IMR-90 (cell line): ENCODE measurements at regions not wholly inside any gene's neighbourhood (a gene's known extent, or its start where the extent isn't known, plus 50 kb on each side); places are given as distances from the start of the nearest gene placed in this dataset.

Experiments
- ATAC-seq: fragments of 200-7000 bp; cut with Tn5 transposase; 2 replicates; pipeline ENCODE4 v1.9.1; 2020; ENCODE audit warnings: low read depth, mild to moderate bottlenecking, moderate library complexity
- BruUV-seq: library from RNA; stranded (reverse); fragments of 400-500 nt; replicated peaks from 2 replicates; lab custom pipeline; 2021; lab: Mats Ljungman, UMichigan
- CTCF ChIA-PET: fragments of 300-600 bp; formaldehyde crosslinking; extraction: SDS; loops from one replicate; lab custom pipeline; 2021; ENCODE audit warnings: antibody characterized with exemption; lab: Yijun Ruan, JAX
- POLR2A ChIA-PET: fragments of 300-600 bp; sonication (Branson Sonifier 250); formaldehyde crosslinking; loops from one replicate; lab custom pipeline; 2022; ENCODE audit warnings: antibody characterized with exemption; ENCODE audit not compliant: unreplicated experiment; lab: Charles Lee
- DNase-seq: peaks from one replicate; pipeline ENCODE4 v3.0.0; 2013
- H2AFZ ChIP-seq: replicated peaks from 2 replicates; pipeline ENCODE3; 2013; ENCODE audit warnings: low read length, mild to moderate bottlenecking; ENCODE audit not compliant: poor library complexity
- H2AK5ac ChIP-seq: 2 replicates; pipeline ENCODE4 v1.6.1; 2013; ENCODE audit warnings: low read depth, low read length, inconsistent platforms
- H2AK9ac ChIP-seq: replicated peaks from 2 replicates; pipeline ENCODE3; 2013; ENCODE audit warnings: mild to moderate bottlenecking, low read depth, low read length, moderate library complexity; ENCODE audit not compliant: poor library complexity
- H2BK120ac ChIP-seq: 2 replicates; pipeline ENCODE4 v1.6.1; 2013; ENCODE audit warnings: low read depth, low read length, inconsistent platforms
- H2BK15ac ChIP-seq: 3 replicates; pipeline ENCODE4 v1.6.1; 2013; ENCODE audit warnings: low read depth, low read length, inconsistent platforms
- H2BK20ac ChIP-seq: 2 replicates; pipeline ENCODE4 v1.6.1; 2013; ENCODE audit warnings: low read depth, mild to moderate bottlenecking, inconsistent platforms, low read length, moderate library complexity
- H2BK5ac ChIP-seq: 2 replicates; pipeline ENCODE4 v1.6.1; 2013; ENCODE audit warnings: mild to moderate bottlenecking, low read depth, low read length, inconsistent platforms; ENCODE audit not compliant: poor library complexity, severe bottlenecking
- H3K14ac ChIP-seq: replicated peaks from 2 replicates; pipeline ENCODE4 v1.6.1; 2013; ENCODE audit warnings: low read depth, low read length, inconsistent platforms
- H3K18ac ChIP-seq: 2 replicates; pipeline ENCODE4 v1.6.1; 2013; ENCODE audit warnings: low read depth, low read length, control low read depth
- H3K23ac ChIP-seq: 2 replicates; pipeline ENCODE4 v1.6.1; 2013; ENCODE audit warnings: low read depth, low read length, inconsistent platforms
- H3K27ac ChIP-seq: 2 replicates; pipeline ENCODE4 v1.5.1; 2013; ENCODE audit warnings: mild to moderate bottlenecking, control low read depth, low read length; ENCODE audit not compliant: insufficient read depth
- H3K27me3 ChIP-seq: 2 replicates; pipeline ENCODE4 v1.6.1; 2013; ENCODE audit warnings: low read length; ENCODE audit not compliant: control insufficient read depth, insufficient read depth
- H3K36me3 ChIP-seq: 2 replicates; pipeline ENCODE4 v1.6.1; 2013; ENCODE audit warnings: low read length, mixed read lengths; ENCODE audit not compliant: control insufficient read depth, insufficient read depth
- H3K4ac ChIP-seq: 2 replicates; pipeline ENCODE4 v1.6.1; 2013; ENCODE audit warnings: low read depth, low read length, inconsistent platforms
- H3K4me1 ChIP-seq: 2 replicates; pipeline ENCODE4 v1.6.1; 2013; ENCODE audit warnings: low read length, mixed read lengths; ENCODE audit not compliant: control insufficient read depth, insufficient read depth
- H3K4me2 ChIP-seq: 2 replicates; pipeline ENCODE4 v1.6.1; 2013; ENCODE audit warnings: low read depth, mild to moderate bottlenecking, control low read depth, low read length, moderate library complexity
- H3K4me3 ChIP-seq: 2 replicates; pipeline ENCODE4 v1.5.1; 2013; ENCODE audit warnings: low read depth, mild to moderate bottlenecking, control low read depth, low read length, moderate library complexity; ENCODE audit not compliant: insufficient read depth
- H3K56ac ChIP-seq: 2 replicates; pipeline ENCODE4 v1.6.1; 2013; ENCODE audit warnings: low read length, inconsistent platforms; ENCODE audit not compliant: insufficient read depth; ENCODE audit errors: extremely low read depth
- H3K79me1 ChIP-seq, 2 experiments: 2 replicates each; pipeline ENCODE4 v1.6.1; 2013; ENCODE audit warnings: low read length in 2 of 2, inconsistent platforms in 1 of 2, low read depth in 1 of 2
- H3K9ac ChIP-seq: 2 replicates; pipeline ENCODE4 v1.6.1; 2013; ENCODE audit warnings: low read depth, low read length, control low read depth
- H3K9me1 ChIP-seq: 2 replicates; pipeline ENCODE4 v1.6.1; 2013; ENCODE audit warnings: low read length, inconsistent platforms; ENCODE audit not compliant: insufficient read depth
- H3K9me3 ChIP-seq: 2 replicates; pipeline ENCODE4 v1.6.1; 2013; ENCODE audit warnings: low read length; ENCODE audit not compliant: control insufficient read depth, insufficient read depth
- H4K20me1 ChIP-seq: 2 replicates; pipeline ENCODE4 v1.6.1; 2013; ENCODE audit warnings: low read length, inconsistent platforms; ENCODE audit not compliant: insufficient read depth
- H4K5ac ChIP-seq: 2 replicates; pipeline ENCODE4 v1.6.1; 2013; ENCODE audit warnings: mild to moderate bottlenecking, low read depth, low read length, control low read depth
- H4K8ac ChIP-seq, 2 experiments: 2 replicates each; pipeline ENCODE4 v1.6.1; 2013; ENCODE audit warnings: low read depth in 2 of 2, low read length in 2 of 2, control low read depth in 1 of 2, inconsistent platforms in 1 of 2
- H4K91ac ChIP-seq: 2 replicates; pipeline ENCODE4 v1.6.1; 2013; ENCODE audit warnings: low read depth, low read length, inconsistent platforms; ENCODE audit not compliant: insufficient read depth
- BHLHE40 ChIP-seq: fragments of 150-350 bp; IDR thresholded peaks from 2 replicates; pipeline ENCODE4 v1.6.1; 2016; ENCODE audit warnings: mild to moderate bottlenecking, low read depth, low read length
- CEBPB ChIP-seq: IDR thresholded peaks from 2 replicates; pipeline ENCODE4 v1.6.1; 2012; ENCODE audit warnings: low read depth, low read length, improper control_type of control experiment
- CHD1 ChIP-seq: IDR thresholded peaks from 2 replicates; pipeline ENCODE4 v1.6.1; 2012; ENCODE audit warnings: low read depth, low read length, improper control_type of control experiment
- ELK1 ChIP-seq: fragments of 150-350 bp; IDR thresholded peaks from 2 replicates; pipeline ENCODE4 v1.6.1; 2016; ENCODE audit warnings: low read depth, mild to moderate bottlenecking, low read length, moderate library complexity, borderline replicate concordance
- MAFK ChIP-seq: IDR thresholded peaks from 2 replicates; pipeline ENCODE4 v1.6.1; 2012; ENCODE audit warnings: low read depth, low read length, improper control_type of control experiment
- MAZ ChIP-seq: IDR thresholded peaks from 2 replicates; pipeline ENCODE4 v1.6.1; 2012; ENCODE audit warnings: low read depth, mild to moderate bottlenecking, low read length, improper control_type of control experiment, moderate library complexity, borderline replicate concordance
- MXI1 ChIP-seq: IDR thresholded peaks from 2 replicates; pipeline ENCODE4 v1.6.1; 2012; ENCODE audit warnings: low read depth, mild to moderate bottlenecking, low read length, moderate library complexity, borderline replicate concordance
- NFE2L2 ChIP-seq: fragments of 150-350 bp; IDR thresholded peaks from 2 replicates; pipeline ENCODE4 v1.6.1; 2016; ENCODE audit warnings: low read depth, mild to moderate bottlenecking, low read length
- POLR2A ChIP-seq: IDR thresholded peaks from 2 replicates; pipeline ENCODE4 v1.6.1; 2012; ENCODE audit warnings: mild to moderate bottlenecking, low read depth, low read length
- RAD21 ChIP-seq: IDR thresholded peaks from 2 replicates; pipeline ENCODE4 v1.6.1; 2012; ENCODE audit warnings: low read length, improper control_type of control experiment
- RCOR1 ChIP-seq: IDR thresholded peaks from 2 replicates; pipeline ENCODE4 v1.6.1; 2012; ENCODE audit warnings: mild to moderate bottlenecking, low read length, improper control_type of control experiment; ENCODE audit not compliant: insufficient replicate concordance
- RFX5 ChIP-seq: IDR thresholded peaks from 2 replicates; pipeline ENCODE4 v1.8.0; 2012; ENCODE audit warnings: low read depth, mild to moderate bottlenecking, low read length, moderate library complexity
- SMC3 ChIP-seq: fragments of 150-350 bp; IDR thresholded peaks from 2 replicates; pipeline ENCODE4 v1.6.1; 2016; ENCODE audit warnings: low read depth, mild to moderate bottlenecking, antibody characterized with exemption, low read length, moderate library complexity
- USF2 ChIP-seq: fragments of 150-350 bp; IDR thresholded peaks from 2 replicates; pipeline ENCODE4 v1.6.1; 2017; ENCODE audit warnings: mild to moderate bottlenecking, antibody characterized with exemption, low read length, low read depth
- WGBS, 2 experiments: methylation state at CpG; one replicate each; pipeline versions ENCODE4 v1.1.5 to v1.1.7; 2013; ENCODE audit warnings: missing lambda C conversion rate in 2 of 2; ENCODE audit not compliant: insufficient read length in 1 of 2; ENCODE audit errors: extremely low coverage in 2 of 2; 5-methylcytosine and 5-hydroxymethylcytosine counted together
- dilution Hi-C: fragments of 300-500 bp; cut with HindIII; formaldehyde crosslinking; loops from one replicate; pipeline ENCODE4 v1.14.3; 2018; ENCODE audit warnings: low sequenced_read_pairs; ENCODE audit not compliant: unreplicated experiment
- in situ Hi-C: fragments of 300-500 bp; cut with MboI; formaldehyde crosslinking; loops from 3 replicates; pipeline ENCODE4 v1.14.3; 2019; ENCODE audit warnings: low sequenced_read_pairs, inconsistent platforms, mixed read lengths
- intact Hi-C: fragments of 100-400 bp; cut with micrococcal nuclease; formaldehyde crosslinking; loops from 2 replicates; pipeline ENCODE4 v1.10.0; 2022
- TF ChIP-seq, protein P1 (sequence below): conservative IDR thresholded peaks from 2 replicates; pipeline ENCODE4 v1.5.1; 2012; ENCODE audit warnings: mild to moderate bottlenecking, low read depth, low read length, improper control_type of control experiment

- Histone ChIP-seq H3K4ac (no peak overlapping the region), H3K4me2 (no peak overlapping the region), H2BK120ac (no peak overlapping the region), H3K56ac (no peak overlapping the region), H3K79me1 (no peaks in the 10 kb centered on the region), H3K27ac (no peak overlapping the region), H3K4me3 (no peak overlapping the region), H3K36me3 (no peaks in the 10 kb centered on the region), H4K8ac (no peak overlapping the region), H4K5ac (no peak overlapping the region), H2BK5ac (no peak overlapping the region), H3K9ac (no peak overlapping the region), H2AFZ (no peak overlapping the region), H2BK20ac (no peak overlapping the region), H2AK5ac (no peak overlapping the region), H2AK9ac (no peak overlapping the region), H4K20me1 (no peaks in the 10 kb centered on the region), H3K9me3 (no peaks in the 10 kb centered on the region), H3K23ac (no peak overlapping the region), H2BK15ac (no peak overlapping the region), H3K27me3 (no peaks in the 10 kb centered on the region), H3K18ac (no peak overlapping the region), H3K4me1 (no peaks in the 10 kb centered on the region), H3K14ac (no peak overlapping the region), H3K9me1 (no peaks in the 10 kb centered on the region), H4K91ac (no peak overlapping the region)
- ChIA-PET CTCF (no interaction called here), POLR2A (no interaction called here)
- WGBS, 2 experiments = no CpG with 5 or more reads among the region's 8 CpGs
- intact Hi-C loops = no loop called here
- TF ChIP-seq RAD21 = no peak
- no peak for TF ChIP-seq MAZ
- TF ChIP-seq POLR2A = no peak
- TF ChIP-seq CHD1 = no peak
- TF ChIP-seq ELK1 = no peak
- TF ChIP-seq SMC3 = no peak
- TF ChIP-seq BHLHE40 = no peak
- TF ChIP-seq, protein P1, sequence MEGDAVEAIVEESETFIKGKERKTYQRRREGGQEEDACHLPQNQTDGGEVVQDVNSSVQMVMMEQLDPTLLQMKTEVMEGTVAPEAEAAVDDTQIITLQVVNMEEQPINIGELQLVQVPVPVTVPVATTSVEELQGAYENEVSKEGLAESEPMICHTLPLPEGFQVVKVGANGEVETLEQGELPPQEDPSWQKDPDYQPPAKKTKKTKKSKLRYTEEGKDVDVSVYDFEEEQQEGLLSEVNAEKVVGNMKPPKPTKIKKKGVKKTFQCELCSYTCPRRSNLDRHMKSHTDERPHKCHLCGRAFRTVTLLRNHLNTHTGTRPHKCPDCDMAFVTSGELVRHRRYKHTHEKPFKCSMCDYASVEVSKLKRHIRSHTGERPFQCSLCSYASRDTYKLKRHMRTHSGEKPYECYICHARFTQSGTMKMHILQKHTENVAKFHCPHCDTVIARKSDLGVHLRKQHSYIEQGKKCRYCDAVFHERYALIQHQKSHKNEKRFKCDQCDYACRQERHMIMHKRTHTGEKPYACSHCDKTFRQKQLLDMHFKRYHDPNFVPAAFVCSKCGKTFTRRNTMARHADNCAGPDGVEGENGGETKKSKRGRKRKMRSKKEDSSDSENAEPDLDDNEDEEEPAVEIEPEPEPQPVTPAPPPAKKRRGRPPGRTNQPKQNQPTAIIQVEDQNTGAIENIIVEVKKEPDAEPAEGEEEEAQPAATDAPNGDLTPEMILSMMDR = no peak
- no peak for TF ChIP-seq RCOR1
- no peak for TF ChIP-seq CEBPB
- no peak for TF ChIP-seq NFE2L2
- TF ChIP-seq USF2 = no peak
- no peak for TF ChIP-seq MAFK
- no peak for TF ChIP-seq RFX5
- TF ChIP-seq MXI1 = no peak
- BruUV-seq = no TSS peak
- DNase-seq = no peak
- ATAC-seq = no peak
- in situ Hi-C loops = no loop called here
- dilution Hi-C loops = no loop called here
Measured at GRCh38 chr20:24363031-24363430, 106.4 kb upstream of the SYNDIG1 start.
